GM19438 (cell line): ENCODE measurements at regions not wholly inside any gene's neighbourhood (a gene's known extent, or its start where the extent isn't known, plus 50 kb on each side); places are given as distances from the start of the nearest gene placed in this dataset.
"Not testable (repeated sequence)": the region's sequence is repeated elsewhere in the genome, so short reads cannot be mapped to it uniquely, and the experiment has no call there.

Experiments
- ATAC-seq: cut with Tn5 transposase; IDR thresholded peaks from one replicate; pipeline ENCODE4 v1.9.1; 2021; ENCODE audit warnings: low read depth; ENCODE audit not compliant: unreplicated experiment

GRCh38 chr10:34058845-34059614, 724.6 kb upstream of the NRP1 start:
- no peak for ATAC-seq

- ATAC-seq: not testable (repeated sequence)
These were observed 721.0 kb upstream of the NRP1 start for GRCh38 chr10:34055410-34055985.

GRCh38 chr10:34049887-34050286, 715.4 kb upstream of the NRP1 start:
- ATAC-seq: no peak

GRCh38 chr10:34049469-34049868, 715.0 kb upstream of the NRP1 start:
- no peak for ATAC-seq

- no peak for ATAC-seq
These were observed 712.9 kb upstream of the NRP1 start for GRCh38 chr10:34047389-34047788.

- no peak for ATAC-seq
These were observed 712.1 kb upstream of the NRP1 start for GRCh38 chr10:34046506-34047034.

- ATAC-seq: no peak
These were observed 711.2 kb upstream of the NRP1 start for GRCh38 chr10:34045571-34046190.

GRCh38 chr10:34041871-34042270, 707.4 kb upstream of the NRP1 start:
- ATAC-seq: no peak

- no peak for ATAC-seq
These were observed 703.0 kb upstream of the NRP1 start for GRCh38 chr10:34037499-34037898.

- not testable (repeated sequence) for ATAC-seq
These were observed 700.8 kb upstream of the NRP1 start for GRCh38 chr10:34035241-34035790.

- no peak for ATAC-seq
These were observed 698.6 kb upstream of the NRP1 start for GRCh38 chr10:34033078-34033477.

- no peak for ATAC-seq
These were observed 698.1 kb upstream of the NRP1 start for GRCh38 chr10:34032564-34032963.

- ATAC-seq: no peak
These were observed 696.9 kb upstream of the NRP1 start for GRCh38 chr10:34031400-34031799.

- no peak for ATAC-seq
These were observed 695.0 kb upstream of the NRP1 start for GRCh38 chr10:34029455-34029854.

- no peak for ATAC-seq
These were observed 694.5 kb upstream of the NRP1 start for GRCh38 chr10:34028936-34029335.

- ATAC-seq: no peak
These were observed 690.4 kb upstream of the NRP1 start for GRCh38 chr10:34024693-34025425.

- no peak for ATAC-seq
These were observed 689.8 kb upstream of the NRP1 start for GRCh38 chr10:34024282-34024681.

GRCh38 chr10:34022195-34022594, 687.7 kb upstream of the NRP1 start:
- ATAC-seq: no peak

GRCh38 chr10:34018784-34019183, 684.3 kb upstream of the NRP1 start:
- ATAC-seq: no peak

GRCh38 chr10:34018129-34018528, 683.7 kb upstream of the NRP1 start:
- ATAC-seq: no peak

GRCh38 chr10:34017281-34017680, 682.8 kb upstream of the NRP1 start:
- no peak for ATAC-seq
